H9 (cell line): ENCODE measurements at regions not wholly inside any gene's neighbourhood (a gene's known extent, or its start where the extent isn't known, plus 50 kb on each side); places are given as distances from the start of the nearest gene placed in this dataset.

Experiments used
- DNase-seq: peaks from one replicate; pipeline ENCODE4 v3.0.0-alpha.2; 2017
- H2AFZ ChIP-seq: one replicate; pipeline ENCODE4 v1.6.1; 2013; ENCODE audit warnings: mild to moderate bottlenecking, low read length, control low read depth, moderate library complexity
- H2AK5ac ChIP-seq: 2 replicates; pipeline ENCODE4 v1.6.1; 2013; ENCODE audit warnings: low read length, control low read depth, mixed read lengths; ENCODE audit not compliant: insufficient read length
- H2BK120ac ChIP-seq: one replicate; pipeline ENCODE4 v1.6.1; 2013; ENCODE audit warnings: low read depth, mild to moderate bottlenecking, low read length, control low read depth, inconsistent platforms; ENCODE audit not compliant: poor library complexity, severe bottlenecking
- H2BK12ac ChIP-seq: 2 replicates; pipeline ENCODE4 v1.6.1; 2013; ENCODE audit warnings: low read length, control low read depth, mixed read lengths, low read depth; ENCODE audit not compliant: insufficient read length
- H2BK15ac ChIP-seq: 2 replicates; pipeline ENCODE4 v1.6.1; 2013; ENCODE audit warnings: low read depth, low read length, control low read depth
- H2BK20ac ChIP-seq: one replicate; pipeline ENCODE4 v1.6.1; 2013; ENCODE audit warnings: low read depth, mild to moderate bottlenecking, low read length, control low read depth, inconsistent platforms; ENCODE audit not compliant: poor library complexity, severe bottlenecking
- H2BK5ac ChIP-seq: 2 replicates; pipeline ENCODE4 v1.6.1; 2013; ENCODE audit warnings: low read length, control low read depth, mixed read lengths; ENCODE audit not compliant: insufficient read length
- H3K14ac ChIP-seq: 2 replicates; pipeline ENCODE4 v1.6.1; 2013; ENCODE audit warnings: low read length, control low read depth; ENCODE audit not compliant: insufficient read depth
- H3K18ac ChIP-seq: 2 replicates; pipeline ENCODE4 v1.6.1; 2013; ENCODE audit warnings: low read depth, mild to moderate bottlenecking, mixed read lengths, low read length, control low read depth; ENCODE audit not compliant: insufficient read length
- H3K23ac ChIP-seq: 2 replicates; pipeline ENCODE4 v1.6.1; 2013; ENCODE audit warnings: low read length, control low read depth, mixed read lengths, low read depth; ENCODE audit not compliant: insufficient read length
- H3K23me2 ChIP-seq: 2 replicates; pipeline ENCODE4 v1.6.1; 2013; ENCODE audit warnings: low read depth, mild to moderate bottlenecking, mixed read lengths, low read length, control low read depth; ENCODE audit not compliant: insufficient read length, poor library complexity, severe bottlenecking
- H3K27ac ChIP-seq: 2 replicates; pipeline ENCODE4 v1.5.1; 2013; ENCODE audit warnings: low read length, control low read depth, mixed read lengths, low read depth; ENCODE audit not compliant: insufficient read length
- H3K27me3 ChIP-seq: 2 replicates; pipeline ENCODE4 v1.6.1; 2013; ENCODE audit warnings: low read length, control low read depth, inconsistent platforms; ENCODE audit not compliant: insufficient read depth
- H3K4ac ChIP-seq: 2 replicates; pipeline ENCODE4 v1.6.1; 2013; ENCODE audit warnings: low read depth, mild to moderate bottlenecking, control low read depth, inconsistent platforms, low read length, moderate library complexity
- H3K4me1 ChIP-seq: 2 replicates; pipeline ENCODE4 v1.6.1; 2013; ENCODE audit warnings: low read length, control low read depth, inconsistent platforms; ENCODE audit not compliant: insufficient read depth
- H3K4me2 ChIP-seq: 2 replicates; pipeline ENCODE4 v1.6.1; 2013; ENCODE audit warnings: low read length, control low read depth, mixed read lengths; ENCODE audit not compliant: insufficient read length, insufficient read depth
- H3K56ac ChIP-seq: 2 replicates; pipeline ENCODE4 v1.6.1; 2013; ENCODE audit warnings: low read depth, mild to moderate bottlenecking, mixed read lengths, low read length, control low read depth; ENCODE audit not compliant: insufficient read length
- H3K79me1 ChIP-seq: 2 replicates; pipeline ENCODE4 v1.6.1; 2013; ENCODE audit warnings: low read depth, mild to moderate bottlenecking, moderate library complexity, low read length, control low read depth, inconsistent platforms; ENCODE audit not compliant: insufficient read depth, poor library complexity, severe bottlenecking
- H3K79me2 ChIP-seq: 2 replicates; pipeline ENCODE4 v1.6.1; 2013; ENCODE audit warnings: low read length, control low read depth, inconsistent platforms; ENCODE audit not compliant: insufficient read depth
- H3K9ac ChIP-seq: 2 replicates; pipeline ENCODE4 v1.6.1; 2013; ENCODE audit warnings: low read length, control low read depth, mixed read lengths; ENCODE audit not compliant: insufficient read length; ENCODE audit errors: extremely low read depth
- H3K9me3 ChIP-seq: one replicate; pipeline ENCODE4 v1.6.1; 2013; ENCODE audit warnings: low read depth, low read length, inconsistent platforms; ENCODE audit not compliant: control insufficient read depth
- H3T11ph ChIP-seq: one replicate; pipeline ENCODE4 v1.6.1; 2013; ENCODE audit warnings: mild to moderate bottlenecking, low read length, control low read depth, inconsistent platforms
- H4K20me1 ChIP-seq: one replicate; pipeline ENCODE4 v1.6.1; 2013; ENCODE audit not compliant: control insufficient read depth, insufficient read length, insufficient read depth
- H4K5ac ChIP-seq: 2 replicates; pipeline ENCODE4 v1.6.1; 2013; ENCODE audit warnings: low read depth, mild to moderate bottlenecking, mixed read lengths, low read length, control low read depth; ENCODE audit not compliant: insufficient read length
- H4K8ac ChIP-seq: replicated peaks from 2 replicates; pipeline ENCODE4 v1.6.1; 2013; ENCODE audit warnings: low read length, control low read depth, mixed read lengths, low read depth; ENCODE audit not compliant: insufficient read length
- H4K91ac ChIP-seq: 2 replicates; pipeline ENCODE4 v1.6.1; 2013; ENCODE audit warnings: low read depth, mild to moderate bottlenecking, moderate library complexity, mixed read lengths, low read length, control low read depth; ENCODE audit not compliant: insufficient read length
- H3K27ac Mint-ChIP-seq, 3 experiments: 2 replicates in 2 of 3; 3 replicates in 1 of 3; pipeline ENCODE4 v1.8.0; 2020 to 2021; ENCODE audit warnings: mixed read lengths in 3 of 3, mild to moderate bottlenecking in 1 of 3, moderate library complexity in 1 of 3
- H3K27me3 Mint-ChIP-seq: 2 replicates; pipeline ENCODE4 v1.8.0; 2021; ENCODE audit warnings: low read depth, mild to moderate bottlenecking, moderate library complexity, mixed read lengths
- H3K36me3 Mint-ChIP-seq, 3 experiments: 2 replicates in 2 of 3; 3 replicates in 1 of 3; pipeline ENCODE4 v1.8.0; 2020 to 2021; ENCODE audit warnings: low read depth in 3 of 3, mixed read lengths in 3 of 3; ENCODE audit not compliant: insufficient read depth in 1 of 3
- H3K4me1 Mint-ChIP-seq, 2 experiments: 2 replicates each; pipeline ENCODE4 v1.8.0; 2020; ENCODE audit warnings: mixed read lengths in 2 of 2
- H3K4me3 Mint-ChIP-seq, 2 experiments: 2 replicates in 1 of 2; 3 replicates in 1 of 2; pipeline ENCODE4 v1.8.0; 2020 to 2021; ENCODE audit warnings: mild to moderate bottlenecking in 2 of 2, mixed read lengths in 2 of 2, moderate library complexity in 1 of 2
- H3K9me3 Mint-ChIP-seq, 2 experiments: 2 replicates in 1 of 2; 3 replicates in 1 of 2; pipeline ENCODE4 v1.8.0; 2020; ENCODE audit warnings: mild to moderate bottlenecking in 2 of 2, mixed read lengths in 2 of 2, moderate library complexity in 1 of 2
- CTCF ChIP-seq: fragments of 200-600 bp; sonication (generic); conservative IDR thresholded peaks from 3 replicates; pipeline ENCODE4 v1.8.0; 2021; ENCODE audit warnings: antibody characterized with exemption, mild to moderate bottlenecking
- WGBS: extraction: QIAGEN DNeasy Blood & Tissue Kit; methylation state at CpG from one replicate; pipeline ENCODE4 v1.1.7; 2013; ENCODE audit warnings: missing lambda C conversion rate, low lambda C conversion rate, mixed read lengths; ENCODE audit not compliant: insufficient read length; ENCODE audit errors: extremely low coverage; 5-methylcytosine and 5-hydroxymethylcytosine counted together

DNA sequence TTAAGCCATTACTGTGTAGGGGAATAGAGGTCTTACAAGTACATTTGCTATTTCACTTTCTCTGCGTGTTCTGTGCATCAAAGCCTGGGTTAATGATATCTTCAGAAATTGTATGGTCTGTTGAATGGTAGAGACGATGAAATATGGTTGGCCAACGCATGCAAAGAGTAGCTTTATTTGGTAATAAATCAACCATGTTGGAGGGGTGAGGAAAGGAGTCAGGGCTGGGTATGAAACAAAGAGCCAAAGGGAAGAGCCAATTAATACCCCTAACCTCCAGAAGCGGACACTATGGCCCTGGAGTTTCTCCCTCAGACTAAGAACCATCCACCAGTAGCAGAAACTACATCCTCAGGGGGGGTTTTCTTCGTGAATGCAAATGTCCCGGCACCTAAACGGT, 1974.0 kb upstream of the WWC1 start:
- Histone ChIP-seq H2AK5ac (no peak overlapping the region), H3K23me2 (no peaks in the 10 kb centered on the region), H3K14ac (no peak overlapping the region), H3K79me1 (no peaks in the 10 kb centered on the region), H4K8ac (no peak overlapping the region), H3K27me3 (no peaks in the 10 kb centered on the region), H4K91ac (no peak overlapping the region), H2BK5ac (no peak overlapping the region), H2BK20ac (no peak overlapping the region), H3K18ac (no peak overlapping the region), H3K79me2 (no peaks in the 10 kb centered on the region), H3K56ac (no peak overlapping the region), H3K4me2 (no peak overlapping the region), H2AFZ (no peak overlapping the region), H3K4ac (no peak overlapping the region), H3T11ph (no peak overlapping the region), H2BK15ac (no peak overlapping the region), H4K5ac (no peak overlapping the region), H2BK12ac (no peak overlapping the region), H3K9ac (no peak overlapping the region), H3K23ac (no peak overlapping the region), H4K20me1 (no peaks in the 10 kb centered on the region), H3K9me3 (no peaks in the 10 kb centered on the region), H2BK120ac (no peak overlapping the region), H3K27ac (no peak overlapping the region), H3K4me1 (peaks cover 7% of the 10 kb centered on the region; the same call in 1 of the 2 replicates)
- Mint-ChIP-seq H3K36me3 (no peaks in the 10 kb centered on the region), H3K27ac (no peak overlapping the region), H3K4me3 (no peak overlapping the region), H3K4me1 (peaks cover 41 to 42% of the 10 kb centered on the region in 2 experiments), H3K27me3 (no peaks in the 10 kb centered on the region), H3K9me3 (no peaks in the 10 kb centered on the region)
- DNase-seq, result no peak
- no peak for TF ChIP-seq CTCF
- no CpG with 5 or more reads among the region's 7 CpGs for WGBS
